Fibroblast of pulmonary artery (primary cell): ENCODE measurements at regions not wholly inside any gene's neighbourhood (a gene's known extent, or its start where the extent isn't known, plus 50 kb on each side); places are given as distances from the start of the nearest gene placed in this dataset.

ENCODE experiments used
- DNase-seq: peaks from one replicate; pipeline ENCODE4 v3.0.0-alpha.2; 2010; ENCODE audit warnings: low read depth
- H3K4me3 ChIP-seq: replicated peaks from 2 replicates; pipeline ENCODE4 v1.5.1; 2011; ENCODE audit warnings: low read depth, mild to moderate bottlenecking, control low read depth, low read length, moderate library complexity
- TF ChIP-seq, protein P1 (sequence below): IDR thresholded peaks from 2 replicates; pipeline ENCODE4 v1.5.1; 2011; ENCODE audit warnings: mild to moderate bottlenecking, control low read depth, low read length, inconsistent platforms; ENCODE audit errors: missing control alignments

DNA sequence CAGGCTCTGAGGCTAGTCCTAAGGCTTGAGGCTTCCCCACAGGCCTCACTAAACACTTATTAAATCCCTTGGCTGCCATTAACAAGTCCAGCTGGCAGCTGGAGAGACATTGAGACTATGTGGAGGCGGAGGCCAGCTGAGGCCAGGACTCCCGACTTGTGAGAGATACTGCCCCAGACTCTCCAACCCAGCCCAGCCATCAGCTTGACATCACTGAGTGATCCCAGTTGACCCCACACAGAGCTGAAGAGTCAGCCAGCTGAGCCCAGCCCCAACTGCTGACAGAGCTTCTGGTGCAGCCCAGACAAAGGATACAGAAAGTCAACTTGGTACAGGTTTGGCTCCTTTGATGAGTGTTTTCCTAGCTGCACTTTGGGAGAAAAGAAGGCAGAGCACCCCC lies 343.1 kb downstream of the C16orf95 start:
- no peak for DNase-seq
- TF ChIP-seq, protein P1, sequence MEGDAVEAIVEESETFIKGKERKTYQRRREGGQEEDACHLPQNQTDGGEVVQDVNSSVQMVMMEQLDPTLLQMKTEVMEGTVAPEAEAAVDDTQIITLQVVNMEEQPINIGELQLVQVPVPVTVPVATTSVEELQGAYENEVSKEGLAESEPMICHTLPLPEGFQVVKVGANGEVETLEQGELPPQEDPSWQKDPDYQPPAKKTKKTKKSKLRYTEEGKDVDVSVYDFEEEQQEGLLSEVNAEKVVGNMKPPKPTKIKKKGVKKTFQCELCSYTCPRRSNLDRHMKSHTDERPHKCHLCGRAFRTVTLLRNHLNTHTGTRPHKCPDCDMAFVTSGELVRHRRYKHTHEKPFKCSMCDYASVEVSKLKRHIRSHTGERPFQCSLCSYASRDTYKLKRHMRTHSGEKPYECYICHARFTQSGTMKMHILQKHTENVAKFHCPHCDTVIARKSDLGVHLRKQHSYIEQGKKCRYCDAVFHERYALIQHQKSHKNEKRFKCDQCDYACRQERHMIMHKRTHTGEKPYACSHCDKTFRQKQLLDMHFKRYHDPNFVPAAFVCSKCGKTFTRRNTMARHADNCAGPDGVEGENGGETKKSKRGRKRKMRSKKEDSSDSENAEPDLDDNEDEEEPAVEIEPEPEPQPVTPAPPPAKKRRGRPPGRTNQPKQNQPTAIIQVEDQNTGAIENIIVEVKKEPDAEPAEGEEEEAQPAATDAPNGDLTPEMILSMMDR: no peak
- H3K4me3 ChIP-seq: no peak overlapping the region

DNA sequence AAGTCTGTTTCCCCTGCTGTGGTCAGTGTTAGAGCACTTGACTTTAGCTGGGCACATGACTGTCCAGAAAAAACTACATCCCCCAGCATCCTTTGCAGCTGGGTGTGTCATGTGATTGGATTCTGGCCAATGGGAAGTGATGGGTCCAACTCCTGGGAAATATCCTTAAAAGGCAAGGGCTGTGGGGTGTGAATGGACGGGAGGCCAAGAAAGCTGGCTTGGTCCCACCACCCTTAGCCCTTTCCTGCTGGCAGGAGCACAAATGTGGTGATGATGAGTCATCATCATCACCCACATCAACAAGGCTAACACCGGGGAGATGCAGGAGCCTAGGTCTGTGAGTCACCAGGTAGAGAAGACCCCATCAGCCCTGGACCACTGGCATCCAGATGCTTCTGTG lies 341.7 kb downstream of the C16orf95 start:
- peak; percentile 91 for DNase-seq
- no peak overlapping the region for H3K4me3 ChIP-seq
- TF ChIP-seq, protein P1: no peak

DNA sequence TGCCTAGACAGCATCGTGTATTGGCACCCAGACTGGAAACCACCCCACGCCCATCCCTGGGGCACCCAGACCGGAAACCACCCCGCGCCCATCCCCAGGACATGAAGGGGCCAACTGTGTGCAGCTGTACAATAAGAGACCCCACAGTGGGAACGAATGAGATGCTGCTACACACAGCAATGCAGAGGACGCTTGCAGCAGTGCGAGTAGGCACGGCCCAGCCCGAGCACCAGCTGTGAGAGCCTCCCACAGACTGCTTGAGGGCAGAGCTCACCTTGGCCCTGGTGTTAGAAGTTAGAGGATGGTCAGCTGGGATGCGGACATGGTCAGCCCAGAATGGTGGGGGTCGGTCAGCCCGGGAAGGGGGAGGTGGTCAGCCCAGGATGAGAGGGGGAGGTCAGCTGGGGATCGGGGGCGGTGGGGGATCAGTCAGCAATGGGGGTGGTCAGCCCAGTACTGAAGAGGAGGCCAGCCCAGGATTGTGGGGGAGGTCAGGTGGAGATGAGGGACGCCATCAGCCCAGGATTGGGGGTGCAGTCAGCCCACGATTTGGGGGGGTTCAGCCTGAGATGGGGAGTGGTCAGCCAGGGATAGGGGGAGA lies 340.0 kb downstream of the C16orf95 start:
- no peak for DNase-seq
- TF ChIP-seq, protein P1: no peak
- no peak overlapping the region for H3K4me3 ChIP-seq

DNA sequence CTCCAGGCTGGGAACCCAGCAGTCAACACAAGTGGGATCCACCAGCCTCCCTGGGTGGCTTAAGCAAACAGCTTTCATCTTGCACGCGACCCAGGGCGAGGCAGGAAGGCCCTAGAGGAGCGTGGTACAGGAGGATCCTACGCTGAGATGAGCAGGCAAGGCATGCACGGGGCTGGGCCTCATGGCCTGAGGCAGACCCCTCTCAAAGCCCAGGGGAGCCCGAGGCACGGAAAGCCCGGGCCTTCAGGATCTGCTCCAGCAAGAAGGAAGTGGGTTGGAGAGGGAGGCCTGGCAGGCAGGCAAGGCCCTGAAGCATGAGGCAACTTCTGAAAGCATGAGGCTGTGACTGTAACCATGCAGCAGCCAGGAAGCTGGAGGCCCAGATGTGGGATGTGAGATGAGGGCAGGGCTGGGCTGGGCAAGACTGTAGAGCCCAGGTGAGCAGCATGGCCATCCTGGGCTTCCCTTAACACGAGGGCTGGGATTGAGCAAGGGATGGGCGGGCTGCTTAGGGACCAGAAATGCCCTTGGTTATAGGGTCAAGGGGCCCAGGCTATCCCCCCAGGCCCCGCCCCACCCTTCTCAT lies 338.7 kb downstream of the C16orf95 start:
- no peak for DNase-seq
- TF ChIP-seq, protein P1: no peak

DNA sequence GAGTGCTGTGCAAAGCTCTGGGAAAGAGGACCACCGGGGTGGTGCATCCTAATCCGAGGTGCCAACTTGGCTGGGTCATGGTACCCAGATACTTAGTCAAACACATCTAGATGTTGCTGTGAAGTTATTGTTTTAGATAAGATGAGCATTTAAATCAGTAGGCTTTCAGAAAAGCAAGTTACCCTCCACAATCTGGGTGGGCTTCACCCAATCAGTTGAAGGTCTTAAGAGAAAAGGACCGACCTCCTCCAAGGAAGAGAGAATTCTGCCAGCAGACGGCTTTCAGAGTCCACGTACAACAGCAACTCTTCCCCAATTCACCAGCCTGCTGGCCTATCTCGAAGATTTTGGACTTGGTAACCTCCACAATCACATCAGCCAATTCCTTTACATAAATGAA lies 338.1 kb downstream of the C16orf95 start:
- no peak for DNase-seq
- TF ChIP-seq, protein P1: no peak
- no peak overlapping the region for H3K4me3 ChIP-seq

More for the DNA sequence above, 338.7 kb downstream of the C16orf95 start:
- no peak overlapping the region for H3K4me3 ChIP-seq

DNA sequence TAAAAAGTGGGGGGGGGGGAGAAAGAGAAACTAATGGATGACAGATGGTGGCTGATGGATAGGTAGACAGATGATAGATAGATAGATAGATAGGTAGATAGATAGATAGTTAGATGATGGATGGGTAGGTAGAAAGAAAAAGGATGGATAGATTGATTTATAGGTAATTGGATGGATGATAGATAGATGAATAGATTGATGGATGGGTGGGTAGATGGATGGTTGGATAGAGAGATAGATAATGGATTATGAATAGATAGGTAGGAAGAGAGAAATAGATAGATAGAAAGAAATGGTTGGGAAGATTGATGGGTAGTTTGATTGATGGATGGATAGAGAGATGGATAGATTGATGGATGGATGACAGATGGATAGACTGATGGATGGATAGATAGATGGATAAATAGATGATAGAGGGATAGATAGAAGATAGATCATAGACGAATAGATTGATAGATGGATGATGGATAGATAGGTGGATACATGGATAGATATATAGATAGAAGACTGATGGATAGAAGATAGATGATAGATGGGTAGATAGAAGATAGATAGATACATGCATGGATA lies 337.1 kb downstream of the C16orf95 start:
- no peak overlapping the region for H3K4me3 ChIP-seq
- DNase-seq: no peak
- TF ChIP-seq, protein P1: no peak
